HepG2 (cell line): ENCODE measurements at regions not wholly inside any gene's neighbourhood (a gene's known extent, or its start where the extent isn't known, plus 50 kb on each side); places are given as distances from the start of the nearest gene placed in this dataset.

Source experiments
- FOXA3 ChIP-seq: IDR thresholded peaks from 2 replicates; pipeline ENCODE4 v1.6.1; 2016; ENCODE audit warnings: missing genetic modification reagents, missing compliant biosample characterization
- FOXP1 ChIP-seq, 2 experiments: fragments of 450-650 bp in 1 of 2; IDR thresholded peaks; 2 replicates each; pipeline ENCODE4 v1.6.1; 2017 to 2018; ENCODE audit warnings: antibody characterized with exemption in 1 of 2
- GABPA ChIP-seq, 2 experiments: IDR thresholded peaks; 2 replicates each; pipeline ENCODE4 v1.6.1; 2011 to 2016; ENCODE audit warnings: low read depth in 2 of 2, low read length in 1 of 2, missing biosample characterization in 1 of 2, missing genetic modification characterization in 1 of 2
- HOXA3 ChIP-seq: sonication (generic); formaldehyde crosslinking; IDR thresholded peaks from 2 replicates; pipeline ENCODE4 v1.5.0; 2020; ENCODE audit warnings: missing genetic modification reagents
- IKZF1 ChIP-seq: fragments of 450-650 bp; IDR thresholded peaks from 2 replicates; pipeline ENCODE4 v1.7.1; 2016
- KLF11 ChIP-seq: IDR thresholded peaks from 2 replicates; pipeline ENCODE4 v1.6.1; 2016; ENCODE audit warnings: missing compliant biosample characterization
- MIER2 ChIP-seq: IDR thresholded peaks from 2 replicates; pipeline ENCODE4 v1.6.1; 2016; ENCODE audit warnings: missing biosample characterization, missing genetic modification reagents
- RFXAP ChIP-seq: sonication (generic); formaldehyde crosslinking; IDR thresholded peaks from 2 replicates; pipeline ENCODE4 v1.4.0; 2020; ENCODE audit warnings: missing genetic modification reagents, borderline replicate concordance
- SETDB1 ChIP-seq: sonication (generic); formaldehyde crosslinking; IDR thresholded peaks from 2 replicates; pipeline ENCODE4 v1.5.1; 2020; ENCODE audit warnings: missing genetic modification reagents, mild to moderate bottlenecking, borderline replicate concordance
- ZNF367 ChIP-seq: sonication (generic); formaldehyde crosslinking; IDR thresholded peaks from 2 replicates; pipeline ENCODE4 v1.4.0; 2020; ENCODE audit warnings: missing genetic modification reagents, borderline replicate concordance
- ZNF460 ChIP-seq: sonication (generic); formaldehyde crosslinking; IDR thresholded peaks from 2 replicates; pipeline ENCODE4 v1.5.1; 2020; ENCODE audit warnings: missing genetic modification reagents, mild to moderate bottlenecking, borderline replicate concordance
- ZNF546 ChIP-seq: sonication (generic); formaldehyde crosslinking; conservative IDR thresholded peaks from 2 replicates; pipeline ENCODE4 v1.8.1; 2023; ENCODE audit warnings: mild to moderate bottlenecking, missing genetic modification reagents
- ZNF550 ChIP-seq: sonication (generic); formaldehyde crosslinking; IDR thresholded peaks from 2 replicates; pipeline ENCODE4 v1.4.0; 2020; ENCODE audit warnings: mild to moderate bottlenecking, missing genetic modification reagents, borderline replicate concordance
- ZNF839 ChIP-seq: sonication (generic); formaldehyde crosslinking; IDR thresholded peaks from 2 replicates; pipeline ENCODE4 v1.4.0; 2020; ENCODE audit warnings: missing genetic modification reagents, mild to moderate bottlenecking, borderline replicate concordance
- TF ChIP-seq, protein P1 (sequence below): sonication (generic); formaldehyde crosslinking; IDR thresholded peaks from 2 replicates; pipeline ENCODE4 v1.4.0; 2020; ENCODE audit warnings: missing genetic modification reagents
- TF ChIP-seq, protein P2 (sequence below): sonication (generic); formaldehyde crosslinking; IDR thresholded peaks from 2 replicates; pipeline ENCODE4 v1.5.1; 2020; ENCODE audit warnings: mild to moderate bottlenecking, moderate library complexity, missing genetic modification reagents
- TF ChIP-seq, protein P3 (sequence below): sonication (generic); formaldehyde crosslinking; IDR thresholded peaks from 2 replicates; pipeline ENCODE4 v1.5.0; 2020; ENCODE audit warnings: missing genetic modification reagents
- TF ChIP-seq, protein P4 (sequence below): IDR thresholded peaks from 2 replicates; pipeline ENCODE4 v1.6.1; 2016; ENCODE audit warnings: low read depth
- TF ChIP-seq, protein P5 (sequence below): sonication (generic); formaldehyde crosslinking; IDR thresholded peaks from 2 replicates; pipeline ENCODE4 v1.4.0; 2020; ENCODE audit warnings: mild to moderate bottlenecking, missing genetic modification reagents

DNA sequence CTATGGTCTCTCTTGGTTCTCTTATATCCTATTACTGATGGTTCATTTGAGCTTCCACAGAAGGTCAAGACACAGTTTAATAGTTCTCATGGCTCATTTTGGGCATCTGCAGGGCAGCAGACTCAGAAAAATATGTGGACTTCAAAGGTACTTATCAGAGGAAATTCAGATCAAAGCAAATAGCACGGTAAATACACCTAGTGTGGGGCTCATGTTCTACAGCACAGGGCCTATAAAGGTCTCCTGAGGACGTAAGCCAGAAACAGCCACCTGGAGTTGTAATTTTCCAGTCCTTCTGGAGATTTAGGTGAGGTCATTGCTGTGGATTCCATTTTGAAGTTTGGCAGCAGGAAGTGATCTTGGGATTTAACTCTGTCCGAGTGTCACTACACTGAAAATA, 134.5 kb upstream of the SGO1 start (continued):
- TF ChIP-seq, protein P1, sequence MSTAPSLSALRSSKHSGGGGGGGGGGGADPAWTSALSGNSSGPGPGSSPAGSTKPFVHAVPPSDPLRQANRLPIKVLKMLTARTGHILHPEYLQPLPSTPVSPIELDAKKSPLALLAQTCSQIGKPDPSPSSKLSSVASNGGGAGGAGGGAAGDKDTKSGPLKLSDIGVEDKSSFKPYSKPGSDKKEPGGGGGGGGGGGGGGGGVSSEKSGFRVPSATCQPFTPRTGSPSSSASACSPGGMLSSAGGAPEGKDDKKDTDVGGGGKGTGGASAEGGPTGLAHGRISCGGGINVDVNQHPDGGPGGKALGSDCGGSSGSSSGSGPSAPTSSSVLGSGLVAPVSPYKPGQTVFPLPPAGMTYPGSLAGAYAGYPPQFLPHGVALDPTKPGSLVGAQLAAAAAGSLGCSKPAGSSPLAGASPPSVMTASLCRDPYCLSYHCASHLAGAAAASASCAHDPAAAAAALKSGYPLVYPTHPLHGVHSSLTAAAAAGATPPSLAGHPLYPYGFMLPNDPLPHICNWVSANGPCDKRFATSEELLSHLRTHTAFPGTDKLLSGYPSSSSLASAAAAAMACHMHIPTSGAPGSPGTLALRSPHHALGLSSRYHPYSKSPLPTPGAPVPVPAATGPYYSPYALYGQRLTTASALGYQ (CRISPR knock-in tag), result peak; percentile 90; the same call in 1 of the 2 replicates
- TF ChIP-seq SETDB1 (CRISPR knock-in tag), result no peak
- no peak; the same call in 1 of the 2 replicates for TF ChIP-seq KLF11 (CRISPR knock-in tag)
- TF ChIP-seq, protein P2, sequence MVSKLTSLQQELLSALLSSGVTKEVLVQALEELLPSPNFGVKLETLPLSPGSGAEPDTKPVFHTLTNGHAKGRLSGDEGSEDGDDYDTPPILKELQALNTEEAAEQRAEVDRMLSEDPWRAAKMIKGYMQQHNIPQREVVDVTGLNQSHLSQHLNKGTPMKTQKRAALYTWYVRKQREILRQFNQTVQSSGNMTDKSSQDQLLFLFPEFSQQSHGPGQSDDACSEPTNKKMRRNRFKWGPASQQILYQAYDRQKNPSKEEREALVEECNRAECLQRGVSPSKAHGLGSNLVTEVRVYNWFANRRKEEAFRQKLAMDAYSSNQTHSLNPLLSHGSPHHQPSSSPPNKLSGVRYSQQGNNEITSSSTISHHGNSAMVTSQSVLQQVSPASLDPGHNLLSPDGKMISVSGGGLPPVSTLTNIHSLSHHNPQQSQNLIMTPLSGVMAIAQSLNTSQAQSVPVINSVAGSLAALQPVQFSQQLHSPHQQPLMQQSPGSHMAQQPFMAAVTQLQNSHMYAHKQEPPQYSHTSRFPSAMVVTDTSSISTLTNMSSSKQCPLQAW, result peak; percentile 56; the same call in 1 of the 2 replicates
- no peak for TF ChIP-seq ZNF550 (CRISPR knock-in tag)
- no peak for TF ChIP-seq GABPA (IDR thresholded peaks at IDR 0.05; ENCODE audit: low read depth, low read length)
- TF ChIP-seq GABPA (CRISPR knock-in tag; IDR thresholded peaks at IDR 0.05; ENCODE audit: low read depth), result peak; percentile 23; the same call in 1 of the 2 replicates
- TF ChIP-seq, protein P3, sequence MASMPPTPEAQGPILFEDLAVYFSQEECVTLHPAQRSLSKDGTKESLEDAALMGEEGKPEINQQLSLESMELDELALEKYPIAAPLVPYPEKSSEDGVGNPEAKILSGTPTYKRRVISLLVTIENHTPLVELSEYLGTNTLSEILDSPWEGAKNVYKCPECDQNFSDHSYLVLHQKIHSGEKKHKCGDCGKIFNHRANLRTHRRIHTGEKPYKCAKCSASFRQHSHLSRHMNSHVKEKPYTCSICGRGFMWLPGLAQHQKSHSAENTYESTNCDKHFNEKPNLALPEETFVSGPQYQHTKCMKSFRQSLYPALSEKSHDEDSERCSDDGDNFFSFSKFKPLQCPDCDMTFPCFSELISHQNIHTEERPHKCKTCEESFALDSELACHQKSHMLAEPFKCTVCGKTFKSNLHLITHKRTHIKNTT (CRISPR knock-in tag), result no peak
- TF ChIP-seq ZNF367 (CRISPR knock-in tag), result no peak
- TF ChIP-seq RFXAP, result peak; percentile 32; the same call in 1 of the 2 replicates
- no peak for TF ChIP-seq ZNF460
- TF ChIP-seq, protein P4, sequence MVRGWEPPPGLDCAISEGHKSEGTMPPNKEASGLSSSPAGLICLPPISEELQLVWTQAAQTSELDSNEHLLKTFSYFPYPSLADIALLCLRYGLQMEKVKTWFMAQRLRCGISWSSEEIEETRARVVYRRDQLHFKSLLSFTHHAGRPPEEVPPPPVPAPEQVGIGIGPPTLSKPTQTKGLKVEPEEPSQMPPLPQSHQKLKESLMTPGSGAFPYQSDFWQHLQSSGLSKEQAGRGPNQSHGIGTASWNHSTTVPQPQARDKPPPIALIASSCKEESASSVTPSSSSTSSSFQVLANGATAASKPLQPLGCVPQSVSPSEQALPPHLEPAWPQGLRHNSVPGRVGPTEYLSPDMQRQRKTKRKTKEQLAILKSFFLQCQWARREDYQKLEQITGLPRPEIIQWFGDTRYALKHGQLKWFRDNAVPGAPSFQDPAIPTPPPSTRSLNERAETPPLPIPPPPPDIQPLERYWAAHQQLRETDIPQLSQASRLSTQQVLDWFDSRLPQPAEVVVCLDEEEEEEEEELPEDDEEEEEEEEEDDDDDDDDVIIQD (CRISPR knock-in tag), result peak; percentile 89
- peak; percentile 81 for TF ChIP-seq HOXA3
- no peak for TF ChIP-seq FOXP1 (IDR thresholded peaks at IDR 0.05)
- TF ChIP-seq FOXP1 (CRISPR knock-in tag; IDR thresholded peaks at IDR 0.05), result peak; percentile 42; the same call in 1 of the 2 replicates
- TF ChIP-seq ZNF546 (CRISPR knock-in tag), result no peak
- peak; percentile 83 for TF ChIP-seq FOXA3
- 0 out of 2 replicates have a peak, but pooled peaks have one; percentile 17 for TF ChIP-seq MIER2 (CRISPR knock-in tag)
- TF ChIP-seq, protein P5, sequence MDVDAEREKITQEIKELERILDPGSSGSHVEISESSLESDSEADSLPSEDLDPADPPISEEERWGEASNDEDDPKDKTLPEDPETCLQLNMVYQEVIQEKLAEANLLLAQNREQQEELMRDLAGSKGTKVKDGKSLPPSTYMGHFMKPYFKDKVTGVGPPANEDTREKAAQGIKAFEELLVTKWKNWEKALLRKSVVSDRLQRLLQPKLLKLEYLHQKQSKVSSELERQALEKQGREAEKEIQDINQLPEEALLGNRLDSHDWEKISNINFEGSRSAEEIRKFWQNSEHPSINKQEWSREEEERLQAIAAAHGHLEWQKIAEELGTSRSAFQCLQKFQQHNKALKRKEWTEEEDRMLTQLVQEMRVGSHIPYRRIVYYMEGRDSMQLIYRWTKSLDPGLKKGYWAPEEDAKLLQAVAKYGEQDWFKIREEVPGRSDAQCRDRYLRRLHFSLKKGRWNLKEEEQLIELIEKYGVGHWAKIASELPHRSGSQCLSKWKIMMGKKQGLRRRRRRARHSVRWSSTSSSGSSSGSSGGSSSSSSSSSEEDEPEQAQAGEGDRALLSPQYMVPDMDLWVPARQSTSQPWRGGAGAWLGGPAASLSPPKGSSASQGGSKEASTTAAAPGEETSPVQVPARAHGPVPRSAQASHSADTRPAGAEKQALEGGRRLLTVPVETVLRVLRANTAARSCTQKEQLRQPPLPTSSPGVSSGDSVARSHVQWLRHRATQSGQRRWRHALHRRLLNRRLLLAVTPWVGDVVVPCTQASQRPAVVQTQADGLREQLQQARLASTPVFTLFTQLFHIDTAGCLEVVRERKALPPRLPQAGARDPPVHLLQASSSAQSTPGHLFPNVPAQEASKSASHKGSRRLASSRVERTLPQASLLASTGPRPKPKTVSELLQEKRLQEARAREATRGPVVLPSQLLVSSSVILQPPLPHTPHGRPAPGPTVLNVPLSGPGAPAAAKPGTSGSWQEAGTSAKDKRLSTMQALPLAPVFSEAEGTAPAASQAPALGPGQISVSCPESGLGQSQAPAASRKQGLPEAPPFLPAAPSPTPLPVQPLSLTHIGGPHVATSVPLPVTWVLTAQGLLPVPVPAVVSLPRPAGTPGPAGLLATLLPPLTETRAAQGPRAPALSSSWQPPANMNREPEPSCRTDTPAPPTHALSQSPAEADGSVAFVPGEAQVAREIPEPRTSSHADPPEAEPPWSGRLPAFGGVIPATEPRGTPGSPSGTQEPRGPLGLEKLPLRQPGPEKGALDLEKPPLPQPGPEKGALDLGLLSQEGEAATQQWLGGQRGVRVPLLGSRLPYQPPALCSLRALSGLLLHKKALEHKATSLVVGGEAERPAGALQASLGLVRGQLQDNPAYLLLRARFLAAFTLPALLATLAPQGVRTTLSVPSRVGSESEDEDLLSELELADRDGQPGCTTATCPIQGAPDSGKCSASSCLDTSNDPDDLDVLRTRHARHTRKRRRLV (CRISPR knock-in tag), result no peak
- TF ChIP-seq ZNF839 (CRISPR knock-in tag), result no peak
- no peak for TF ChIP-seq IKZF1
